Mononuclear cell (primary cell): ENCODE measurements at regions not wholly inside any gene's neighbourhood (a gene's known extent, or its start where the extent isn't known, plus 50 kb on each side); places are given as distances from the start of the nearest gene placed in this dataset.
"Not testable (repeated sequence)": the region's sequence is repeated elsewhere in the genome, so short reads cannot be mapped to it uniquely, and the experiment has no call there.

Experiments
- H3K27me3 ChIP-seq: 2 replicates; pipeline ENCODE4 v1.6.0; 2011; ENCODE audit warnings: low read length, control low read depth; ENCODE audit not compliant: insufficient read depth
- H3K4me1 ChIP-seq: 2 replicates; pipeline ENCODE4 v1.5.1; 2011; ENCODE audit warnings: mild to moderate bottlenecking, low read length, control low read depth; ENCODE audit not compliant: insufficient read depth
- H3K4me3 ChIP-seq: 2 replicates; pipeline ENCODE4 v1.5.1; 2011; ENCODE audit warnings: mild to moderate bottlenecking, low read length, moderate library complexity
- H3K9me3 ChIP-seq: 2 replicates; pipeline ENCODE4 v1.5.1; 2011; ENCODE audit warnings: low read depth, mild to moderate bottlenecking, control low read depth, low read length

DNA sequence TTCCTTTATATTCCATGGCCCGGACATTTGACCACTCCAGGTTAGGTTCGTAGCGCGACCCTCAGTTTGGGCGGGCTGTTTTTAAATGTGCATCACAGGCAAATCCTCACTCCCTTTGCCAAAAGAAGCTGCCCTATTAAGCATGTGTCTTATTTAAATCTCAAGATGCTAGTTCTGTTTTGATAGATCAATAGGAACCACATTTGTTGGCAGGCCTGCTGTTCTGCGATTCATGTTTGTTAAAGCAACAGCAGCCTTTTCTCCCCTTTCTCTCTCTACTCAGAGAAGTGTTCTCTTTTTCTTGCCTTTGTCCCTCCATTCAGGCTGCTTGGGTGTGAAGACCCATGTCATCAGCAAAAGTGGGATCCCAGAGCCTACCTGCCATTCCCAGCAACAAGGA lies 212.0 kb upstream of the SSTR4 start:
- Histone ChIP-seq H3K9me3 (no peaks in the 10 kb centered on the region), H3K27me3 (no peaks in the 10 kb centered on the region)

DNA sequence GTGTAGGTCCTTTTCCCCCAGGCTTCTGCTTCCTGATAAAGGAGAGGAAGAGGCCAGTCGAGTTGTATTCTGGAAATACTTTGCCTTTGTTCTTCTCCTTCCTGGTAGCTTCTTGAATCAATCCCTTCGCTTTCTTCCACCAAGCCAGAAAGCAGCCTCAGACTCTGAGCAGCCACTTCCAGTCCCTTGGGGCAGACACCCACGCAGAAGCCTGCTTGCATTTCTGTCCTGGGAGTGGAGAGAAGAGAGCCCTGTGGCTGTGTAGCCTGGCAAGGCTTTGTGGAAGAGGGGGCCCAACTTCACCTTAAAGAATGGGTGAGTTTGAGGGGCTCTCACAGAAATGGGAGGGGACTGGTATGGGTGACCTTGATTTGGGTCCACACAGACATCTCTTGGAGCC lies 211.0 kb upstream of the SSTR4 start:
- Histone ChIP-seq H3K4me1 (no peaks in the 10 kb centered on the region), H3K27me3 (no peaks in the 10 kb centered on the region), H3K4me3 (no peak overlapping the region), H3K9me3 (no peaks in the 10 kb centered on the region)

More for the DNA sequence above, 212.0 kb upstream of the SSTR4 start:
- no peaks in the 10 kb centered on the region for H3K4me1 ChIP-seq
- no peak overlapping the region for H3K4me3 ChIP-seq

DNA sequence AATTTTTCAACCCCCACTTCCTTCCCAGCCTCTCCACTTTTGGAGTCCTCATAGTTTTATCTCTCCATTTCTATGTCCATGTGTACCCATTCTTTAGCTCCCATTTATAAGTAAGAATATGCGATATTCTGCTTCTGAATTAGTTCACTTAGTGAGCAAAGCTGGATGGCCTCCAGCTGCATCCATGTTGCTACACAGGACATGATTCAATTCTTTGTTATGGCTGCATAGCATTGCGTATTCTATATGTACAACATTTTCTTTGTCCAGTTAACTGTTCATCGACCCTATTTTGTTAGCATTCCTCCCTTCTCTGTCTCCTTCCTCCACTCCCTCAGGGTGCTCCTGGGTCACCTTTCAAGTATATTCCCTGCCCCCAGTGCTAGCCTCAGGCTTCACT lies 210.0 kb upstream of the SSTR4 start:
- no peaks in the 10 kb centered on the region for H3K4me1 ChIP-seq
- H3K9me3 ChIP-seq: no peaks in the 10 kb centered on the region
- H3K4me3 ChIP-seq: no peak overlapping the region
- H3K27me3 ChIP-seq: no peaks in the 10 kb centered on the region

DNA sequence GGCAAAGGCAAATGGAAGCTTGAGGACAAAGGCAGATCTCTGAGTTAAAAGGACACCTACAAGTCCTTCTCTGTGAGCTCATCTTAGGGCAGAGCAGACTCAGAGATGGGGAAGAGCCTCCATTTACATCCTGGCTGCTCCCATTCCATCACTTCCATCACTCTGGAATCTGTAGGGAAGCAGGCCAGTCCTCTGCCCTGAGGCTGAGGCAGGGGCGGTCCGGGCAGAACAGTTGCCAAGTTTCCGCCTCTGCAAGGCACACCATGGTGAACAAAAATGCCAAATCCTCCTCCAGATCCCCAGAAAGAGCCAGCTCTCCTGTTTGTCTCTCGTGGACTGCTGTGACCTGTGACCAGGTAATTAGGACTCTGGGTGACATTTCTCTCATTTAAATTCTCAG lies 209.6 kb upstream of the SSTR4 start:
- Histone ChIP-seq H3K4me1 (no peaks in the 10 kb centered on the region), H3K9me3 (no peaks in the 10 kb centered on the region), H3K4me3 (no peak overlapping the region), H3K27me3 (no peaks in the 10 kb centered on the region)

DNA sequence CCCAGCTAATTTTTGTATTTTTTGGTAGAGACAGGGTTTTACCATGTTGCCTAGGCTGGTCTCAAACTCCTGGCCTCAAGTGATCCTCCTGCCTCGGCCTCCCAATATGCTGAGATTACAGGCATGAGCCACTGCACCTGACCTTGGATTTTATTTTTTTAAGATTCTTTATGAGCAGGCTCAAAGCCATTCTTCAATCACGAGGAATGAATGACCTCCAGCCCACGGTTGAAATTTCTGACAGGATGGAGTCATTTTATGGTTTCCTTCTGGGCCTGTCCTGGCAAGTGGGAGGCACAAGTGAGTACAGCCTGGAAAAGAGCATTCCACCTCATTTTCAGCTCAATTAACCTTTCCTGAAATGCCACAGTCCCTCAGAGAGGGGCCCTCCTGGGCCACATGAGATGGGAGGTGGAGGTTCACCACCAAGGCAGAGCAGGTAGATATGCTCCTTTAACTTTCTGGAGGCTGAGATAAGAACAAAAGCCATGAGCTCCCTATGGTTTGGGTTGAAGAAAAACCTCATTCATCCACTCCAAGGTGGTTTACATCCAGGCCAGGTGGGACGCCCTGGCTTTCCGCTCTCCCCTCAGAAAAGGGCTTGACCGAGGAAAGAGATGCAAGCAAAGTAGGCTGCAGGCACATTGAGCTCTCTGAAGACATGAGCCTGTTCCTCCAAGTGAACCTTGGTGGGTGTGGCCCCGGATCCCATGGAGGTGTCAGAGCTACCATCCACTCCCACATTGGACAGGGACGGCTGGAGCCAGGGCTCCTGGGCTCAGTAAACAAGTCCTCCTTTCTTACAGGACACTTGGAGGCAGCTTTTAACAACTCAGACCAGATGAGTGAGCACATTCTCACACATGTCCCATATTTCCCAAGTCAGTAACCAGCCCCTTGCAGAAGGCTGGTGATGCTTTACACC lies 208.5 kb upstream of the SSTR4 start:
- Histone ChIP-seq H3K4me3 (no peak overlapping the region), H3K9me3 (no peaks in the 10 kb centered on the region), H3K27me3 (no peaks in the 10 kb centered on the region)

DNA sequence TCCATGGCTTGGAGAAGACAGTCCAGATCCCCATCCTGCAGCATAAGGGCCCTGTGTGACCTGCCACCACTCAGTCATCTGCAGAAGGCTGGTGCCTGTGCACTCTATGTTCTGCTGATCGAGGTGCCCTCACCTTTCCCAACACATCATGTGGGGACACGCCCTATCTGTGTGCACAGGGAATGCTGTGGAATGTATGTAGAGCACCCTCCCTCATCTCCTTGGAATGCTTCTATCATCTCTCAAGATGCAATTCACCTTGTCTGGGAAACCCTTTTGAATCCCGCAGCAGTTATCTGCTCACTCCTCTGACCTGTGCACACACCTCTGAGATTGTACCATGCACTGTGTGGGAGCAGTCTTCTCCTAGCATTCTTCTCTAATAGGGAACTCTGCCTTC lies 207.2 kb upstream of the SSTR4 start:
- Histone ChIP-seq H3K4me3 (no peak overlapping the region), H3K27me3 (no peaks in the 10 kb centered on the region), H3K4me1 (no peaks in the 10 kb centered on the region), H3K9me3 (no peaks in the 10 kb centered on the region)

More for the DNA sequence above, 208.5 kb upstream of the SSTR4 start:
- H3K4me1 ChIP-seq: no peaks in the 10 kb centered on the region

DNA sequence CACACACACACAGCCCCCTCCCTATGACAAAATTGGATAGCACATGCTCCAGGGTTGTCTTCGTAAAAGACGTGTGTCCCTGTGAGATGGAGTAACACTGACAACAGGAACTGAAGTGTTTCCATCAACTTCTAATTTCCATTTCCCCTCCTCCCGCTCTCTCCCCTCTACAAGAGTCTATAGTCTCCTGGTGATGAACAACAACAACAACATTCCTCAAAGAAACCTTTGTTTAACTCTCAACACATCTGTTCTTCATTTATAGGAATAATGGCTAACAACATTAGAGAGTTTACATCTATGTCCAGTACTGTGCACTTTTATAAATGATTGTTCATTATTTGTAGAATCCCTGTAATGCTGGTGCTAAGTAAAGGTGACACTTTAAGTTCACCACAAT lies 205.8 kb upstream of the SSTR4 start:
- H3K4me1 ChIP-seq: no peaks in the 10 kb centered on the region

DNA sequence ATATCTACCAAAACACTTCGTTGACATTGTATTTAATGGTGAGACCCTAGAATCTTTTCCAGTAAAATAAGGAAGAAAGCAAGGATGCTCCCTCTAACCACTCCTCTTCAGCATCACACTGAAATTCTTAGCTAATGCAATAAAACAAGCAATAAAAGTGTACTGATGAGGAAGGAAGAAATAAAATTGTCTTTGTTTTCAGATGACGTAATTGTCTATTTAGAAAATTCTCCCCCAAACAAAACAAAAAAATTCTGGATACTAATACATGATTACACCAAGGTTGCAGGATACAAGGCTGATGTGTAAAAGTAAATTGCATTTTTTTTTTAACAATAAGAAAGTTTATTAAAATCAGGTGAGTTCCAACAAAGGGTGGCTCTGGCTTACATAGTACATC lies 205.0 kb upstream of the SSTR4 start:
- H3K9me3 ChIP-seq: no peaks in the 10 kb centered on the region
- H3K4me3 ChIP-seq: no peak overlapping the region
- H3K4me1 ChIP-seq: no peaks in the 10 kb centered on the region
- H3K27me3 ChIP-seq: no peaks in the 10 kb centered on the region

More for the DNA sequence above, 205.8 kb upstream of the SSTR4 start:
- Histone ChIP-seq H3K27me3 (no peaks in the 10 kb centered on the region), H3K4me3 (no peak overlapping the region), H3K9me3 (no peaks in the 10 kb centered on the region)

DNA sequence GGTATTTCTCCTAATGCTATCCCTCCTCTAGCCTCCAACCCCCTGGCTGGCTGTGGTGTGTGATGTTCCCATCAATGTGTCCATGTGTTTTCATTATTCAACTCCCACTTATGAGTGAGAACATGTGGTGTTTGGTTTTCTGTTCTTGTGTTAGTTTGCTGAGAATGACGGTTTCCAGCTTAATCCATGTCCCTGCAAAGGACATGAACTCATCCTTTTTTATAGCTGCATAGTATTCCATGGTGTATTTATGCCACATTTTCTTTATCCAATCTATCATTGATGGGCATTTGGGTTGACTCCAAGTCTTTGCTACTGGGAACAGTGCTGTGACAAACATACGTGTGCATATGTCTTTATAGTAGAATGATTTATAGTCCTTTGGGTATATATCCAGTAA lies 204.4 kb upstream of the SSTR4 start:
- not testable (repeated sequence) for H3K27me3 ChIP-seq, H3K9me3 ChIP-seq, H3K4me1 ChIP-seq, H3K4me3 ChIP-seq

DNA sequence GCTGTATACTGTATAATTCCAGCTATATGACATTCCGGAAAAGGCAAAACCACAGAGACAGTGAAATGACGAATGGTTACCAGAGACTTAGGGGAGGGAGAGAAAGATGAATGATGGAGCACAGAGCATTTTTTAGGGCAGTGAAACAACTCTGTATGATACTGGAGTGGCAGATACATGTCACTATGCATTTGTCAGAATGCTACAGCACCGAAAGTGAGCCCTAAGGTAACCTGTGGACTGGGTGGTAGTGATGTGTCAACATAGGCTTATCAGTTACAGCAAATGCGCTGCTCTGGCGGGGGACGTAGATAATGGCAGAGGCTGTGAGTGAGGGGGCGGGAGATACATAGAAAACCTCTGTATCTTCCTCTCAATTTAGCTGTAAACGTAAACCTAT lies 201.3 kb upstream of the SSTR4 start:
- Histone ChIP-seq H3K4me3 (no peak overlapping the region), H3K9me3 (no peaks in the 10 kb centered on the region), H3K4me1 (no peaks in the 10 kb centered on the region), H3K27me3 (no peaks in the 10 kb centered on the region)

DNA sequence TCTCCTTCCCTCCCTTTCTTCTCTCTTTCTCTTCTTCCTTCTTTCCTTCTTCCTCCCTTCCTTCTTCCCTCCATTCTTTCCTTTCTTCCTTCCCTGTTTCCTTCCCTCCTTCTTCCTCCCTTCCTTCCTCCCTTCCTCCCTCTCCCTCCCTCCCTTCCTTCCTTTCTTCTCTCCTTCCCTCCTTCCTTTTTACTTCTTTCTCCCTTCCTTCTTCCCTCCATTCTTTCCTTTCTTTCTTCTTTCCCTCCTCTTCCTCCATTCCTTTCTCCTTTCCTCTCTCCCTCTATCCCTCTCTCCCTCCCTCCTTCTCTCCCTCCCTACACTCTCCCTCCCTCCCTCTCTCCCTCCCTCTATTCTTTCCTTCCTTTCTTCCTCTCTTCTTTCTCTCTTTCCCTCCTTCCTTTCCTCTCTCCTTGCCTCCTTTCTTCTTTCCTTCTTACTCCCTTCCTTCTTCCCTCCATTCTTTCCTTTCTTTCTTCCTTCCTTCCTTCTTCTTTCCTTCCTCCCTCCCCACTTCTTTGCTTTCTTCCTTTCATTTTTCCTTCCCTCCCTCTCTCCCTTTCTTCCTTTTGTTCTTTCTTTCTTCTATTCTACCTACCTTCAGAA lies 200.4 kb upstream of the SSTR4 start:
- Histone ChIP-seq H3K27me3 (no peaks in the 10 kb centered on the region), H3K4me1 (no peaks in the 10 kb centered on the region), H3K4me3 (no peak overlapping the region)

DNA sequence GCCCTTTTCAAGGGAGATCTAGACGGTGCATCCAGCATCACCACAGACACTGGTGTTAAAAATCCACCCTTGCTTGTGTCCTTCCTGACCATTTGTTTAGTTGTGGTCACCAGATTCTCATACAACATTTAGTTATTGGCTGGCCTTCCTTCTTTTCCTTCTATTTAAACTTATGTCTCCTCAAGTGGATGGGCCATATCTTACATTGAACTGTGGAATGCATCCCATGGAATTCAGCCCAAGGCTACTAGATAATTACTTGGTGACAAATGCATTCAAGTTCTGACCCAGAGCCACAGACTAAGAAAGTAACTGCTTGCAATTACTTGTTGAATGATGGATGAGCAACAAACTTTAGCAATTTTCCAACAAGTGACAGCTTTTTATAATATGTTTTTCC lies 198.9 kb upstream of the SSTR4 start:
- Histone ChIP-seq H3K4me1 (no peaks in the 10 kb centered on the region), H3K27me3 (no peaks in the 10 kb centered on the region), H3K4me3 (no peak overlapping the region), H3K9me3 (no peaks in the 10 kb centered on the region)

More for the DNA sequence above, 200.4 kb upstream of the SSTR4 start:
- no peaks in the 10 kb centered on the region for H3K9me3 ChIP-seq

DNA sequence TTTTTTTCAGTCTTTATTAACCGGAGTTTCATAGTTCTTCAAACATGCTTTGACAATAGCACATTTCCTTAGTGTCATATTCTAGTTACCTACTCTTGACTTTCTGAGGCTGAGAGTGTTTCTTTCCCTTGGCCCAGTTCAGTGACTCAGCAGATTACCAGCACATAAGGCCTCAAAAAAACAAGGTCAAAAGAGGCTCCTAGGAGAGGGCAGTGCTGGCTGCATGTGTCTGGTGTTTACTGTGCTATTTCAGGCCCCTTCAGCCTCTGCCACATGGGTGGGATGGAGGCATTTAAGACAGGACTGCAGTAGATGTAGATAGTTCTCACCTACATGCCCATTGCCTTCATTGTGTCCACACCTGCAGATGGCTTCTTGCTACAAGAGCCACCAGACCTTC lies 198.2 kb upstream of the SSTR4 start:
- Histone ChIP-seq H3K4me1 (no peaks in the 10 kb centered on the region), H3K9me3 (no peaks in the 10 kb centered on the region), H3K27me3 (no peaks in the 10 kb centered on the region), H3K4me3 (no peak overlapping the region)

DNA sequence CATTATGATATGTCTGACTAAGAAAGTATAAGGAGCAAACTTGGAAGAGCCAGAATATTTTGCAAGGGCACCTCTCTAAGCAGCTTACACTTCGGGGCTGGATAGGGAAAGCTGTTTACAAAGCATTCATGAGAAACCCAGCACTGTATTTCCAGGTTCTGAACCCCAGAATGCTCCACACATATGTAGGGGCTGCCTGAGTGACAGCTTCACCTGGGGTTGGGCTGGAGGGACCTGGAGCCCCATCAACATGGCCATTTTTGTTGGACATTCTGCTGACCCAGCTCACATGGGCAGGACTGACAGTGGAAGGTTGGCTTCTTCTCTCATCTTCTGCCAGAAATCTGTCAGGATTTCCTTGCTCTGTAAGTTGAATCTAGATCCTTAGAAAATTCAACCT lies 197.1 kb upstream of the SSTR4 start:
- no peaks in the 10 kb centered on the region for H3K9me3 ChIP-seq
- H3K4me3 ChIP-seq: no peak overlapping the region
- H3K4me1 ChIP-seq: no peaks in the 10 kb centered on the region
- H3K27me3 ChIP-seq: no peaks in the 10 kb centered on the region

DNA sequence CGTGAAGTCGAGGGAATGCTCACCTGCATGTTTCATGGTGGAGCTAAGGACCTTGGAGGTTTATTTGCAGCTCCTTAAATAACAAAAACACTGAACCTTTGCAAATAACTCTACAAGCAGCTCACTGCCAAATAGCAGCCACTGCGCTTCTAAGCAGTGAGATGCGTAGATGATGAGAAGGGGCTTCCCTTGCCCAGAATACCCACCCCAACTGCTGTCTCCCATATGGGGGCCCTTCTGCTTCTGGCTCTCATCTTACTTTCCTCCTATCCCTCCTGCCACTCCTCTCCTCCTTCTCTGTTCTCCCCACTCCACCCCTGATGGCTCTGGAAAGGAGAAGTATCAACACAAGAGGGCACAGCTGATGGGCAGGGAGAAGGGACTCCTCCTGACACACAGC lies 193.3 kb upstream of the SSTR4 start:
- H3K27me3 ChIP-seq: no peaks in the 10 kb centered on the region
- H3K4me3 ChIP-seq: no peak overlapping the region
- no peaks in the 10 kb centered on the region for H3K9me3 ChIP-seq
- no peaks in the 10 kb centered on the region for H3K4me1 ChIP-seq

DNA sequence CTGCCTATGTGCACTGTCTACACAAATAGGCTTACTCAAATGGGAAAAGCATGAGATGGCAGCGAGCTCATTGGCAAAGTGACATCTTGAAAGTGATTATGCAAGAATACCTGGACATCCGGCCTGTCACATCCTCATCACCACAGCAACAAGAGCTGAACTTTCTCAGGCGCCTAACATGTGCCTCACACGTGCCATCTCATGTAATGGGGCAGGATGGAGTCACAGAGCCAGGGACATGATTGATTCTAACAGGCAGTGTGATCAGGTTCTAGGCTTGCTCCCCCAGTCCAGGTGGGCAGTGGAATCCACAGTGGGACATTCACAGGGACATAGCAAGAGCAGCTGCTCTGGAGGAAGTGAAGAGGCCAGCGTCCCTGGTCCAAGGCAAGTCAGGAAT lies 192.3 kb upstream of the SSTR4 start:
- no peaks in the 10 kb centered on the region for H3K4me1 ChIP-seq
- no peaks in the 10 kb centered on the region for H3K27me3 ChIP-seq
- no peak overlapping the region for H3K4me3 ChIP-seq
- no peaks in the 10 kb centered on the region for H3K9me3 ChIP-seq
